GM18511 (cell line): ENCODE measurements at regions not wholly inside any gene's neighbourhood (a gene's known extent, or its start where the extent isn't known, plus 50 kb on each side); places are given as distances from the start of the nearest gene placed in this dataset.

ENCODE experiments used
- ATAC-seq: cut with Tn5 transposase; IDR thresholded peaks from one replicate; pipeline ENCODE4 v1.9.1; 2021; ENCODE audit warnings: mild to moderate bottlenecking, moderate library complexity; ENCODE audit not compliant: unreplicated experiment

GRCh38 chr6:118761645-118762044 lies 110.3 kb upstream of the CEP85L start:
- ATAC-seq, result no peak

GRCh38 chr6:118758946-118759345 lies 107.6 kb upstream of the CEP85L start:
- ATAC-seq, result no peak

- no peak for ATAC-seq
Measured at GRCh38 chr6:118755941-118756646, 104.7 kb upstream of the CEP85L start.

- ATAC-seq, result no peak
Measured at GRCh38 chr6:118752803-118753202, 101.4 kb upstream of the CEP85L start.

- no peak for ATAC-seq
Measured at GRCh38 chr6:118751072-118751471, 99.7 kb upstream of the CEP85L start.

- ATAC-seq, result no peak
Measured at GRCh38 chr6:118750143-118750542, 98.8 kb upstream of the CEP85L start.

GRCh38 chr6:118748311-118749062 lies 97.1 kb upstream of the CEP85L start:
- no peak for ATAC-seq

- ATAC-seq, result no peak
Measured at GRCh38 chr6:118746825-118747174, 95.4 kb upstream of the CEP85L start.

GRCh38 chr6:118746145-118746824 lies 94.9 kb upstream of the CEP85L start:
- ATAC-seq, result peak; percentile 39

GRCh38 chr6:118745156-118745555 lies 93.8 kb upstream of the CEP85L start:
- no peak for ATAC-seq

GRCh38 chr6:118744261-118744941 lies 93.0 kb upstream of the CEP85L start:
- no peak for ATAC-seq

GRCh38 chr6:118743746-118744145 lies 92.4 kb upstream of the CEP85L start:
- ATAC-seq, result no peak

- ATAC-seq, result no peak
Measured at GRCh38 chr6:118740372-118740771, 89.0 kb upstream of the CEP85L start.

GRCh38 chr6:118739696-118740353 lies 88.4 kb upstream of the CEP85L start:
- no peak for ATAC-seq

GRCh38 chr6:118736440-118736839 lies 85.0 kb upstream of the CEP85L start:
- no peak for ATAC-seq

- no peak for ATAC-seq
Measured at GRCh38 chr6:118735320-118735719, 83.9 kb upstream of the CEP85L start.

GRCh38 chr6:118725944-118726343 lies 74.6 kb upstream of the CEP85L start:
- ATAC-seq, result no peak

GRCh38 chr6:118724211-118724610 lies 72.8 kb upstream of the CEP85L start:
- peak; percentile 79 for ATAC-seq

GRCh38 chr6:118722829-118723813 lies 71.7 kb upstream of the CEP85L start:
- no peak for ATAC-seq

GRCh38 chr6:118720125-118720473 lies 68.7 kb upstream of the CEP85L start:
- no peak for ATAC-seq
